ENCODE measurements at regions not wholly inside any gene's neighbourhood (a gene's known extent, or its start where the extent isn't known, plus 50 kb on each side); places are given as distances from the start of the nearest gene placed in this dataset.

- Histone ChIP-seq H3K36me3 (ENCODE audit: control insufficient read depth, insufficient read depth, low read length) (no peaks in the 10 kb centered on the region), H3K27me3 (ENCODE audit: control insufficient read depth, insufficient read depth, low read length) (peaks cover 20% of the 10 kb centered on the region), H3K4me3 (ENCODE audit: low read depth, low read length) (no peak overlapping the region)
- ChIA-PET POLR2A (no interaction called here), CTCF (interaction anchor here (0.7 to 4.4 kb wide), 5 partner anchors 9 to 234 kb away, joined by 3 to 18 read pairs (median 3); no protein-coding TSS in a partner anchor)
- TF ChIP-seq CTCF (IDR thresholded peaks at IDR 0.05; ENCODE audit: insufficient read depth, low read depth, low read length), result peak; percentile 37
- peak; percentile 91 for DNase-seq (ENCODE audit: low read depth)
Measured at GRCh38 chr15:31254431-31255175, 72.0 kb upstream of the KLF13 start.

DNA sequence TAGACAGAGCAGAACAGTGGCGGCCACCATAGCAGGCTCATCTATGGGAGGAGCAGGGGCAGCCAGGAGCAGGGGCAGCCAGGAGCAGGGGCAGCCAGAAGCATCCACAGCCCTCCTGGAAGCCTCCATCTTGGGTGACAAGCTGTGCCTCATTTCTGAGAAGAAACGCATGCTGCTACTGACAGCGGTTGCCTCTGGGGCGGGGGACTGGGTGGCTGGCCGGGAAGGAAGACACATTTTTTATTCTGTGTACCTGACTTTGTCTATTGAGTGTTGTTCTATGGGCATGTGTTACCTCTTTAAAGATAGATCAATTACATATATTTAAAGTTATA is 71.5 kb upstream of the KLF13 start:
- CTCF ChIA-PET, result interaction anchor here (0.9 to 4.4 kb wide), 4 partner anchors 9 to 234 kb away, joined by 3 to 18 read pairs (median 4); no protein-coding TSS in a partner anchor
- no peaks in the 10 kb centered on the region for H3K36me3 ChIP-seq (ENCODE audit: control insufficient read depth, insufficient read depth, low read length)
- POLR2A ChIA-PET, result no interaction called here
- peaks cover 17% of the 10 kb centered on the region for H3K27me3 ChIP-seq (ENCODE audit: control insufficient read depth, insufficient read depth, low read length)
- DNase-seq (ENCODE audit: low read depth), result no peak
- no peak overlapping the region for H3K4me3 ChIP-seq (ENCODE audit: low read depth, low read length)
- no peak for TF ChIP-seq CTCF (IDR thresholded peaks at IDR 0.05; ENCODE audit: insufficient read depth, low read depth, low read length)

GRCh38 chr15:31255732-31256377 is 70.8 kb upstream of the KLF13 start:
- ChIA-PET POLR2A (no interaction called here), CTCF (interaction anchor here (1.1 to 1.7 kb wide), 2 partner anchors 53 to 233 kb away, joined by 3 to 6 read pairs; no protein-coding TSS in a partner anchor)
- no peak for DNase-seq (ENCODE audit: low read depth)
- Histone ChIP-seq H3K36me3 (ENCODE audit: control insufficient read depth, insufficient read depth, low read length) (no peaks in the 10 kb centered on the region), H3K4me3 (ENCODE audit: low read depth, low read length) (no peak overlapping the region), H3K27me3 (ENCODE audit: control insufficient read depth, insufficient read depth, low read length) (peaks cover 15% of the 10 kb centered on the region)
- TF ChIP-seq CTCF (IDR thresholded peaks at IDR 0.05; ENCODE audit: insufficient read depth, low read depth, low read length), result no peak

- no peak for DNase-seq (ENCODE audit: low read depth)
- CTCF ChIA-PET, result interaction anchor here (0.5 to 1.7 kb wide), 2 partner anchors 12 to 232 kb away, joined by 4 to 6 read pairs; no protein-coding TSS in a partner anchor
Measured at GRCh38 chr15:31256378-31257265, 70.0 kb upstream of the KLF13 start.

More at GRCh38 chr15:31256378-31257265, 70.0 kb upstream of the KLF13 start:
- TF ChIP-seq CTCF (IDR thresholded peaks at IDR 0.05; ENCODE audit: insufficient read depth, low read depth, low read length), result no peak
- POLR2A ChIA-PET, result no interaction called here
- Histone ChIP-seq H3K36me3 (ENCODE audit: control insufficient read depth, insufficient read depth, low read length) (no peaks in the 10 kb centered on the region), H3K4me3 (ENCODE audit: low read depth, low read length) (no peak overlapping the region), H3K27me3 (ENCODE audit: control insufficient read depth, insufficient read depth, low read length) (peaks cover 10% of the 10 kb centered on the region)
